GM21447 (cell line): ENCODE measurements at regions not wholly inside any gene's neighbourhood (a gene's known extent, or its start where the extent isn't known, plus 50 kb on each side); places are given as distances from the start of the nearest gene placed in this dataset.

Source experiments
- ATAC-seq: cut with Tn5 transposase; IDR thresholded peaks from one replicate; pipeline ENCODE4 v1.9.1; 2021; ENCODE audit not compliant: unreplicated experiment

- ATAC-seq: no peak
These were observed 708.3 kb downstream of the HDGFL1 start for GRCh38 chr6:23277521-23278179.

- ATAC-seq: no peak
These were observed 708.8 kb downstream of the HDGFL1 start for GRCh38 chr6:23278180-23278532.

GRCh38 chr6:23280437-23280836 lies 711.1 kb downstream of the HDGFL1 start:
- no peak for ATAC-seq

- no peak for ATAC-seq
These were observed 713.1 kb downstream of the HDGFL1 start for GRCh38 chr6:23282252-23283021.

GRCh38 chr6:23293653-23294052 lies 724.3 kb downstream of the HDGFL1 start:
- no peak for ATAC-seq

- no peak for ATAC-seq
These were observed 732.2 kb downstream of the HDGFL1 start for GRCh38 chr6:23301556-23301955.

- ATAC-seq: no peak
These were observed 733.1 kb downstream of the HDGFL1 start for GRCh38 chr6:23302514-23302913.

GRCh38 chr6:23305325-23305943 lies 736.1 kb downstream of the HDGFL1 start:
- ATAC-seq: no peak

- ATAC-seq: no peak
These were observed 737.0 kb downstream of the HDGFL1 start for GRCh38 chr6:23306251-23306950.

- ATAC-seq: no peak
These were observed 738.1 kb downstream of the HDGFL1 start for GRCh38 chr6:23307516-23307915.

- ATAC-seq: no peak
These were observed 738.8 kb downstream of the HDGFL1 start for GRCh38 chr6:23308166-23308565.

GRCh38 chr6:23311211-23311610 lies 741.8 kb downstream of the HDGFL1 start:
- no peak for ATAC-seq

GRCh38 chr6:23316131-23316530 lies 746.8 kb downstream of the HDGFL1 start:
- no peak for ATAC-seq

GRCh38 chr6:23316931-23317330 lies 747.6 kb downstream of the HDGFL1 start:
- ATAC-seq: no peak

- no peak for ATAC-seq
These were observed 750.2 kb downstream of the HDGFL1 start for GRCh38 chr6:23319582-23319981.

- no peak for ATAC-seq
These were observed 751.2 kb downstream of the HDGFL1 start for GRCh38 chr6:23320471-23321015.

- ATAC-seq: no peak
These were observed 754.5 kb downstream of the HDGFL1 start for GRCh38 chr6:23323897-23324296.

GRCh38 chr6:23325065-23325464 lies 755.7 kb downstream of the HDGFL1 start:
- no peak for ATAC-seq

- ATAC-seq: no peak
These were observed 758.3 kb downstream of the HDGFL1 start for GRCh38 chr6:23327621-23328020.

GRCh38 chr6:23329086-23329485 lies 759.7 kb downstream of the HDGFL1 start:
- ATAC-seq: no peak

- no peak for ATAC-seq
These were observed 761.3 kb downstream of the HDGFL1 start for GRCh38 chr6:23330632-23331031.
